Tibial nerve (tissue), 4 donors: ENCODE measurements at regions not wholly inside any gene's neighbourhood (a gene's known extent, or its start where the extent isn't known, plus 50 kb on each side); places are given as distances from the start of the nearest gene placed in this dataset.

Source experiments
- CTCF ChIP-seq, 5 experiments: fragments of 200-600 bp in 3 of 5; fragments of 450-650 bp in 2 of 5; sonication (generic) in 3 of 5; IDR thresholded peaks; one replicate each; pipeline ENCODE4 v1.5.1; 2016 to 2019; ENCODE audit warnings: antibody characterized with exemption in 5 of 5, mild to moderate bottlenecking in 3 of 5, moderate library complexity in 2 of 5
- EP300 ChIP-seq, 2 donors: sonication (generic); formaldehyde crosslinking; IDR thresholded peaks; one replicate each; pipeline ENCODE4 v1.6.1; 2017; ENCODE audit warnings: antibody characterized with exemption in 2 of 2, mild to moderate bottlenecking in 1 of 2

DNA sequence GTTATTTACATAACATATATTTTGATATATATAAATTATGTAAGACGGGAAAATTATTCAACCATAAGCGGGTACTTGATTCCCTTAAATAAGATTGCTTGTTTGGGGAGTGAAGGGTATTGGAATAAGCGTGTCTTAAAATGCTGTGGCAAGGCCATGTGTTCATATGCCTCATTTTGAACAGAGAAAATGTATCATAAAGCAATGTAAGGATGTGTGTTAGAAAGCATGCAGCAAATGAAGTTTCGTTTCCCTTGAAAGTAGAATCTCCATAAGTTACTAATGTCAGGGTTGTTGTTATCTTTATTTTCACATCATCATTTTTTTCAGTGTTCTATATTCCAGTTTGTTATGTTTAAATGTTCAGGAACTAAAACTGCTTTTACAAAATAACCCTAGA lies 465.6 kb downstream of the FOXG1 start:
- TF ChIP-seq EP300 (IDR thresholded peaks at IDR 0.05) (no peak), CTCF (IDR thresholded peaks at IDR 0.05) (no peak)
